ENCODE measurements at regions not wholly inside any gene's neighbourhood (a gene's known extent, or its start where the extent isn't known, plus 50 kb on each side); places are given as distances from the start of the nearest gene placed in this dataset.

GRCh38 chr1:65494671-65495070 lies 74.2 kb downstream of the LEPR start:
- no peak for TF ChIP-seq CTCF (IDR thresholded peaks at IDR 0.05; ENCODE audit: low read depth, low read length)
- TF ChIP-seq POLR2A (IDR thresholded peaks at IDR 0.05; ENCODE audit: extremely low read depth, insufficient read length), result no peak
- no peak for TF ChIP-seq MAX (IDR thresholded peaks at IDR 0.05; ENCODE audit: low read depth, low read length)

Data from NB4 (cell line).